ENCODE measurements at regions not wholly inside any gene's neighbourhood (a gene's known extent, or its start where the extent isn't known, plus 50 kb on each side); places are given as distances from the start of the nearest gene placed in this dataset.

DNA sequence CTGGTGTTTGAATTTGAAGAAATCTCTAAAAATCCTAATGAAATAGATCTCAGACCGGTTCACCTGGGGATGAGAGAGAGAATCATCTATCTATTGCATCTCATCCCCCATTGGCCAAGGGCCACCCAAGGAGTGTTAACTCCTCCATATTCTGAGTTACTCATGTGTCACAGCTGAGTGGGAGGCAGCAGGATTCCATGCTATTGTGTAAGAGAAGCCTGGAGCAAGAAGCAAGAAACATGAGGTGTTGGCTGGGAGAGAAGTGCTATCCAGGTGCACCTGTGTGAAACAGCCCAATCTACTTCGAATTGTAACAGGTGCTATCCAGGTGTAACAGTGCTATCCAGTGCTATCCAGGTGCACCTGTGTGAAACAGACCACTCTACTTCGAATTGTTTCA is 150.3 kb upstream of the MAOA start:
- 0 out of 2 replicates have a peak, but pooled peaks cover 5% of the 10 kb centered on the region for H3K4me1 ChIP-seq (ENCODE audit: insufficient read depth)
- no peak overlapping the region for H2AFZ ChIP-seq
- H3K9me3 Mint-ChIP-seq, result no peaks in the 10 kb centered on the region
- H3K4me2 ChIP-seq, result no peak overlapping the region
- no peak overlapping the region for H3K4me3 ChIP-seq
- no peaks in the 10 kb centered on the region for H3F3A ChIP-seq (replicated peaks; ENCODE audit: low read depth)
- no peaks in the 10 kb centered on the region for H3K36me3 Mint-ChIP-seq (ENCODE audit: low read depth)
- H4K20me1 ChIP-seq (replicated peaks; ENCODE audit: insufficient read depth), result no peaks in the 10 kb centered on the region
- peaks cover 11% of the 10 kb centered on the region for H3K4me1 Mint-ChIP-seq
- H3K27me3 ChIP-seq (ENCODE audit: insufficient read depth), result no peaks in the 10 kb centered on the region
- H3K4me3 Mint-ChIP-seq, result no peak overlapping the region
- no peaks in the 10 kb centered on the region for H3K79me2 ChIP-seq (replicated peaks; ENCODE audit: insufficient read depth)
- H3K27me3 Mint-ChIP-seq (ENCODE audit: insufficient read depth, low read depth, poor library complexity), result peaks cover 3% of the 10 kb centered on the region
- no peak for ATAC-seq
- no peak overlapping the region for H3K27ac Mint-ChIP-seq
- TF ChIP-seq, protein P1, sequence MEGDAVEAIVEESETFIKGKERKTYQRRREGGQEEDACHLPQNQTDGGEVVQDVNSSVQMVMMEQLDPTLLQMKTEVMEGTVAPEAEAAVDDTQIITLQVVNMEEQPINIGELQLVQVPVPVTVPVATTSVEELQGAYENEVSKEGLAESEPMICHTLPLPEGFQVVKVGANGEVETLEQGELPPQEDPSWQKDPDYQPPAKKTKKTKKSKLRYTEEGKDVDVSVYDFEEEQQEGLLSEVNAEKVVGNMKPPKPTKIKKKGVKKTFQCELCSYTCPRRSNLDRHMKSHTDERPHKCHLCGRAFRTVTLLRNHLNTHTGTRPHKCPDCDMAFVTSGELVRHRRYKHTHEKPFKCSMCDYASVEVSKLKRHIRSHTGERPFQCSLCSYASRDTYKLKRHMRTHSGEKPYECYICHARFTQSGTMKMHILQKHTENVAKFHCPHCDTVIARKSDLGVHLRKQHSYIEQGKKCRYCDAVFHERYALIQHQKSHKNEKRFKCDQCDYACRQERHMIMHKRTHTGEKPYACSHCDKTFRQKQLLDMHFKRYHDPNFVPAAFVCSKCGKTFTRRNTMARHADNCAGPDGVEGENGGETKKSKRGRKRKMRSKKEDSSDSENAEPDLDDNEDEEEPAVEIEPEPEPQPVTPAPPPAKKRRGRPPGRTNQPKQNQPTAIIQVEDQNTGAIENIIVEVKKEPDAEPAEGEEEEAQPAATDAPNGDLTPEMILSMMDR (conservative IDR thresholded peaks at IDR 0.05; ENCODE audit: low read depth in 2 of 2), result no peak
- no peak for TF ChIP-seq POLR2AphosphoS5 (IDR thresholded peaks at IDR 0.05; ENCODE audit: low read depth)
- TF ChIP-seq EZH2phosphoT487 (IDR thresholded peaks at IDR 0.05; ENCODE audit: unreplicated experiment), result no peak
- no peak for TF ChIP-seq EZH2 (IDR thresholded peaks at IDR 0.05; ENCODE audit: low read depth, unreplicated experiment)
- no peak for DNase-seq (ENCODE audit: low spot score)
- no peaks in the 10 kb centered on the region for H3K9me2 ChIP-seq (ENCODE audit: insufficient read depth)
- H3K36me3 ChIP-seq (ENCODE audit: insufficient read depth), result no peaks in the 10 kb centered on the region
- H3K27ac ChIP-seq (ENCODE audit: low read depth), result no peak overlapping the region

DNA sequence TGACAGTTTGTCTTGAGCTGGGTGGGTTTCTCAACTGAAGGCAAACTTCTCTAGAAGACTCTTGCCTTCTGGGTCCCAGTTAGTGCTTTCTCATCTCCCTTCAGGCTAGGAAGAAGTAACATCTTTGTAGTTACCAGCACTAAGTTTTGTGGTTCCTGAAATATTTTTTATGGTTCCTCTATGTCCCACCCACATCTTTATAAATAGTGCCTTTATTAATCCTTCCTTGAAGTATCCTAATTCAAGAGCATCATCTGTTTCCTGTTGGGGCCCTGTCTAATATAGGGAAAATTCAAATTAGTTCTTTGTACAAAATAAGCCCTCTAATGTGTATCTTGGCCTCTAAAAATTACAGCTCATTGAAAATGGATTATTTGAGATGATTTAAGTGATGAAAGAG is 147.4 kb upstream of the MAOA start:
- no peak overlapping the region for H3K27ac Mint-ChIP-seq
- Histone ChIP-seq H3K4me3 (no peak overlapping the region), H4K20me1 (replicated peaks; ENCODE audit: insufficient read depth) (no peaks in the 10 kb centered on the region), H3K36me3 (ENCODE audit: insufficient read depth) (no peaks in the 10 kb centered on the region), H3K9me2 (ENCODE audit: insufficient read depth) (no peaks in the 10 kb centered on the region), H3F3A (replicated peaks; ENCODE audit: low read depth) (no peaks in the 10 kb centered on the region), H3K4me1 (ENCODE audit: insufficient read depth) (0 out of 2 replicates have a peak, but pooled peaks cover 5% of the 10 kb centered on the region), H3K27ac (ENCODE audit: low read depth) (no peak overlapping the region), H2AFZ (no peak overlapping the region), H3K27me3 (ENCODE audit: insufficient read depth) (no peaks in the 10 kb centered on the region), H3K79me2 (replicated peaks; ENCODE audit: insufficient read depth) (no peaks in the 10 kb centered on the region), H3K4me2 (no peak overlapping the region)
- no peaks in the 10 kb centered on the region for H3K27me3 Mint-ChIP-seq (ENCODE audit: insufficient read depth, low read depth, poor library complexity)
- H3K9me3 Mint-ChIP-seq, result no peaks in the 10 kb centered on the region
- no peak for DNase-seq (ENCODE audit: low spot score)
- no peaks in the 10 kb centered on the region for H3K36me3 Mint-ChIP-seq (ENCODE audit: low read depth)
- no peak overlapping the region for H3K4me3 Mint-ChIP-seq
- peaks cover 5% of the 10 kb centered on the region; the same call in 2 of the 3 replicates for H3K4me1 Mint-ChIP-seq
- ATAC-seq, result no peak
- TF ChIP-seq, protein P1 (conservative IDR thresholded peaks at IDR 0.05; ENCODE audit: low read depth in 2 of 2), result no peak
- TF ChIP-seq, protein P2, sequence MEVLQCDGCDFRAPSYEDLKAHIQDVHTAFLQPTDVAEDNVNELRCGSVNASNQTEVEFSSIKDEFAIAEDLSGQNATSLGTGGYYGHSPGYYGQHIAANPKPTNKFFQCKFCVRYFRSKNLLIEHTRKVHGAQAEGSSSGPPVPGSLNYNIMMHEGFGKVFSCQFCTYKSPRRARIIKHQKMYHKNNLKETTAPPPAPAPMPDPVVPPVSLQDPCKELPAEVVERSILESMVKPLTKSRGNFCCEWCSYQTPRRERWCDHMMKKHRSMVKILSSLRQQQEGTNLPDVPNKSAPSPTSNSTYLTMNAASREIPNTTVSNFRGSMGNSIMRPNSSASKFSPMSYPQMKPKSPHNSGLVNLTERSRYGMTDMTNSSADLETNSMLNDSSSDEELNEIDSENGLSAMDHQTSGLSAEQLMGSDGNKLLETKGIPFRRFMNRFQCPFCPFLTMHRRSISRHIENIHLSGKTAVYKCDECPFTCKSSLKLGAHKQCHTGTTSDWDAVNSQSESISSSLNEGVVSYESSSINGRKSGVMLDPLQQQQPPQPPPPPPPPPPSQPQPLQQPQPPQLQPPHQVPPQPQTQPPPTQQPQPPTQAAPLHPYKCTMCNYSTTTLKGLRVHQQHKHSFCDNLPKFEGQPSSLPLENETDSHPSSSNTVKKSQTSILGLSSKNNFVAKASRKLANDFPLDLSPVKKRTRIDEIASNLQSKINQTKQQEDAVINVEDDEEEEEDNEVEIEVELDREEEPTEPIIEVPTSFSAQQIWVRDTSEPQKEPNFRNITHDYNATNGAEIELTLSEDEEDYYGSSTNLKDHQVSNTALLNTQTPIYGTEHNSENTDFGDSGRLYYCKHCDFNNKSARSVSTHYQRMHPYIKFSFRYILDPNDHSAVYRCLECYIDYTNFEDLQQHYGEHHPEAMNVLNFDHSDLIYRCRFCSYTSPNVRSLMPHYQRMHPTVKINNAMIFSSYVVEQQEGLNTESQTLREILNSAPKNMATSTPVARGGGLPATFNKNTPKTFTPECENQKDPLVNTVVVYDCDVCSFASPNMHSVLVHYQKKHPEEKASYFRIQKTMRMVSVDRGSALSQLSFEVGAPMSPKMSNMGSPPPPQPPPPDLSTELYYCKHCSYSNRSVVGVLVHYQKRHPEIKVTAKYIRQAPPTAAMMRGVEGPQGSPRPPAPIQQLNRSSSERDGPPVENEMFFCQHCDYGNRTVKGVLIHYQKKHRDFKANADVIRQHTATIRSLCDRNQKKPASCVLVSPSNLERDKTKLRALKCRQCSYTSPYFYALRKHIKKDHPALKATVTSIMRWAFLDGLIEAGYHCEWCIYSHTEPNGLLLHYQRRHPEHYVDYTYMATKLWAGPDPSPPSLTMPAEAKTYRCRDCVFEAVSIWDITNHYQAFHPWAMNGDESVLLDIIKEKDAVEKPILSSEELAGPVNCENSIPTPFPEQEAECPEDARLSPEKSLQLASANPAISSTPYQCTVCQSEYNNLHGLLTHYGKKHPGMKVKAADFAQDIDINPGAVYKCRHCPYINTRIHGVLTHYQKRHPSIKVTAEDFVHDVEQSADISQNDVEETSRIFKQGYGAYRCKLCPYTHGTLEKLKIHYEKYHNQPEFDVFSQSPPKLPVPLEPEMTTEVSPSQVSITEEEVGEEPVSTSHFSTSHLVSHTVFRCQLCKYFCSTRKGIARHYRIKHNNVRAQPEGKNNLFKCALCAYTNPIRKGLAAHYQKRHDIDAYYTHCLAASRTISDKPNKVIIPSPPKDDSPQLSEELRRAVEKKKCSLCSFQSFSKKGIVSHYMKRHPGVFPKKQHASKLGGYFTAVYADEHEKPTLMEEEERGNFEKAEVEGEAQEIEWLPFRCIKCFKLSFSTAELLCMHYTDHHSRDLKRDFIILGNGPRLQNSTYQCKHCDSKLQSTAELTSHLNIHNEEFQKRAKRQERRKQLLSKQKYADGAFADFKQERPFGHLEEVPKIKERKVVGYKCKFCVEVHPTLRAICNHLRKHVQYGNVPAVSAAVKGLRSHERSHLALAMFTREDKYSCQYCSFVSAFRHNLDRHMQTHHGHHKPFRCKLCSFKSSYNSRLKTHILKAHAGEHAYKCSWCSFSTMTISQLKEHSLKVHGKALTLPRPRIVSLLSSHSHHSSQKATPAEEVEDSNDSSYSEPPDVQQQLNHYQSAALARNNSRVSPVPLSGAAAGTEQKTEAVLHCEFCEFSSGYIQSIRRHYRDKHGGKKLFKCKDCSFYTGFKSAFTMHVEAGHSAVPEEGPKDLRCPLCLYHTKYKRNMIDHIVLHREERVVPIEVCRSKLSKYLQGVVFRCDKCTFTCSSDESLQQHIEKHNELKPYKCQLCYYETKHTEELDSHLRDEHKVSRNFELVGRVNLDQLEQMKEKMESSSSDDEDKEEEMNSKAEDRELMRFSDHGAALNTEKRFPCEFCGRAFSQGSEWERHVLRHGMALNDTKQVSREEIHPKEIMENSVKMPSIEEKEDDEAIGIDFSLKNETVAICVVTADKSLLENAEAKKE (CRISPR knock-in tag; IDR thresholded peaks at IDR 0.05), result no peak
- TF ChIP-seq ZNF331 (CRISPR knock-in tag; IDR thresholded peaks at IDR 0.05; ENCODE audit: low read depth), result no peak
- no peak for TF ChIP-seq ZNF114 (CRISPR knock-in tag; IDR thresholded peaks at IDR 0.05)
- TF ChIP-seq EZH2phosphoT487 (IDR thresholded peaks at IDR 0.05; ENCODE audit: unreplicated experiment), result no peak
- no peak for TF ChIP-seq CREB1 (CRISPR knock-in tag; IDR thresholded peaks at IDR 0.05; ENCODE audit: low read depth)

All from GM23338 (cell line).